Left lobe of liver (tissue), 2 donors: ENCODE measurements at regions not wholly inside any gene's neighbourhood (a gene's known extent, or its start where the extent isn't known, plus 50 kb on each side); places are given as distances from the start of the nearest gene placed in this dataset.
"Not testable (repeated sequence)": the region's sequence is repeated elsewhere in the genome, so short reads cannot be mapped to it uniquely, and the experiment has no call there.

Experiments used
- ATAC-seq: fragments of 200-7000 bp; cut with Tn5 transposase; one replicate; pipeline ENCODE4 v1.9.1; 2020; ENCODE audit warnings: mild to moderate bottlenecking, moderate library complexity
- DNase-seq: peaks from one replicate; pipeline ENCODE4 v3.0.0-alpha.2; 2020; ENCODE audit warnings: low spot score
- donor health status: DM: no; HTN: no; CAD: no; lungs with moderate emphysema.
- donor health status: DM: no; HTN: yes; CAD: no.

- no peak for ATAC-seq
- no peak for DNase-seq
Observed at GRCh38 chr1:181319907-181320306, 163.4 kb upstream of the CACNA1E start.

GRCh38 chr1:181324797-181325616, 158.3 kb upstream of the CACNA1E start:
- ATAC-seq = no peak

GRCh38 chr1:181325765-181326164, 157.6 kb upstream of the CACNA1E start:
- DNase-seq, ATAC-seq: not testable (repeated sequence)

More at GRCh38 chr1:181324797-181325616, 158.3 kb upstream of the CACNA1E start:
- DNase-seq = no peak

- ATAC-seq (no peak), DNase-seq (no peak)
Observed at GRCh38 chr1:181326348-181326747, 157.0 kb upstream of the CACNA1E start.

- ATAC-seq (no peak), DNase-seq (no peak)
Observed at GRCh38 chr1:181327796-181328195, 155.5 kb upstream of the CACNA1E start.

GRCh38 chr1:181334724-181335123, 148.6 kb upstream of the CACNA1E start:
- no peak for DNase-seq
- ATAC-seq = no peak

- DNase-seq = no peak
- no peak for ATAC-seq
Observed at GRCh38 chr1:181335631-181336030, 147.7 kb upstream of the CACNA1E start.

GRCh38 chr1:181341026-181341632, 142.2 kb upstream of the CACNA1E start:
- DNase-seq = no peak
- no peak for ATAC-seq

- no peak for ATAC-seq
Observed at GRCh38 chr1:181344091-181344490, 139.2 kb upstream of the CACNA1E start.

GRCh38 chr1:181345146-181345545, 138.2 kb upstream of the CACNA1E start:
- ATAC-seq (no peak), DNase-seq (no peak)

More at GRCh38 chr1:181344091-181344490, 139.2 kb upstream of the CACNA1E start:
- DNase-seq = no peak

GRCh38 chr1:181347495-181348390, 135.6 kb upstream of the CACNA1E start:
- DNase-seq (no peak), ATAC-seq (no peak)

GRCh38 chr1:181349512-181349911, 133.8 kb upstream of the CACNA1E start:
- no peak for ATAC-seq

GRCh38 chr1:181350131-181350530, 133.2 kb upstream of the CACNA1E start:
- DNase-seq = no peak
- ATAC-seq = no peak

More at GRCh38 chr1:181349512-181349911, 133.8 kb upstream of the CACNA1E start:
- no peak for DNase-seq

GRCh38 chr1:181351740-181352139, 131.6 kb upstream of the CACNA1E start:
- no peak for DNase-seq
- no peak for ATAC-seq

- no peak for ATAC-seq
- DNase-seq = no peak
Observed at GRCh38 chr1:181352695-181353094, 130.6 kb upstream of the CACNA1E start.

- DNase-seq (no peak), ATAC-seq (no peak)
Observed at GRCh38 chr1:181353526-181353925, 129.8 kb upstream of the CACNA1E start.

- ATAC-seq (no peak), DNase-seq (no peak)
Observed at GRCh38 chr1:181354865-181355264, 128.5 kb upstream of the CACNA1E start.

- DNase-seq (no peak), ATAC-seq (no peak)
Observed at GRCh38 chr1:181356505-181357340, 126.6 kb upstream of the CACNA1E start.

GRCh38 chr1:181359012-181359411, 124.3 kb upstream of the CACNA1E start:
- no peak for ATAC-seq
- DNase-seq = no peak

GRCh38 chr1:181364801-181365200, 118.5 kb upstream of the CACNA1E start:
- ATAC-seq (no peak), DNase-seq (no peak)
